B cell (primary cell): ENCODE measurements at regions not wholly inside any gene's neighbourhood (a gene's known extent, or its start where the extent isn't known, plus 50 kb on each side); places are given as distances from the start of the nearest gene placed in this dataset.

ENCODE experiments used
- ATAC-seq: fragments of 200-7000 bp; cut with Tn5 transposase; one replicate; pipeline ENCODE4 v1.10.0; 2021; ENCODE audit warnings: low read depth, mild to moderate bottlenecking, moderate number of reproducible peaks, moderate library complexity
- CTCF ChIA-PET: fragments of 350-600 bp; sonication (Branson Sonifier 250); formaldehyde crosslinking; loops from one replicate; lab custom pipeline; 2021; ENCODE audit warnings: antibody characterized with exemption, inconsistent platforms; lab: Charles Lee
- POLR2A ChIA-PET: fragments of 350-600 bp; sonication (Branson Sonifier 250); formaldehyde crosslinking; loops from one replicate; lab custom pipeline; 2021; ENCODE audit warnings: antibody characterized with exemption; lab: Charles Lee
- DNase-seq: peaks from one replicate; pipeline ENCODE4 v3.0.0; 2013
- H2AFZ ChIP-seq: 2 replicates; pipeline ENCODE4 v1.6.1; 2012; ENCODE audit warnings: mild to moderate bottlenecking, low read depth, low read length; ENCODE audit not compliant: insufficient read depth, poor library complexity, severe bottlenecking
- H3K27ac ChIP-seq, 2 donors: 1 replicate in 1 of 2; 2 replicates in 1 of 2; pipeline ENCODE4 v1.5.1; 2012 to 2013; ENCODE audit warnings: low read length in 2 of 2, mild to moderate bottlenecking in 2 of 2, moderate library complexity in 1 of 2
- H3K27me3 ChIP-seq, 4 experiments: fragments of 200-600 bp in 1 of 4; sonication (generic) in 1 of 4; replicated peaks in 1 of 4; 1 replicate in 2 of 4; 2 replicates in 2 of 4; pipeline versions ENCODE4 v1.6.1 to v1.7.0; 2013 to 2016; ENCODE audit warnings: low read length in 3 of 4, mild to moderate bottlenecking in 2 of 4, mixed read lengths in 1 of 4, moderate library complexity in 1 of 4; ENCODE audit not compliant: insufficient read depth in 4 of 4, control insufficient read depth in 3 of 4; ENCODE audit errors: control extremely low read depth in 1 of 4
- H3K36me3 ChIP-seq, 2 experiments: replicated peaks in 1 of 2; 1 replicate in 1 of 2; 2 replicates in 1 of 2; pipeline versions ENCODE4 v1.6.1 to v1.7.1; 2013; ENCODE audit warnings: low read length in 1 of 2; ENCODE audit not compliant: insufficient read depth in 2 of 2, control insufficient read depth in 1 of 2; ENCODE audit errors: control extremely low read depth in 1 of 2, extremely low read depth in 1 of 2
- H3K4me1 ChIP-seq, 2 donors: fragments of 200-600 bp in 1 of 2; sonication (generic) in 1 of 2; 1 replicate in 1 of 2; 2 replicates in 1 of 2; pipeline versions ENCODE4 v1.5.1 to v1.6.1; 2013 to 2017; ENCODE audit warnings: low read length in 2 of 2; ENCODE audit not compliant: control insufficient read depth in 2 of 2, insufficient read depth in 2 of 2
- H3K4me2 ChIP-seq: replicated peaks from 2 replicates; pipeline ENCODE3; 2012; ENCODE audit warnings: mild to moderate bottlenecking, low read depth, low read length; ENCODE audit not compliant: poor library complexity, severe bottlenecking
- H3K4me3 ChIP-seq, 5 experiments: fragments of 200-600 bp in 1 of 5; sonication (generic) in 1 of 5; 1 replicate in 3 of 5; 2 replicates in 2 of 5; pipeline versions ENCODE4 v1.5.1 to v1.7.0; 2011 to 2016; ENCODE audit warnings: low read length in 4 of 5, mild to moderate bottlenecking in 4 of 5, low read depth in 2 of 5, control low read depth in 1 of 5, moderate library complexity in 1 of 5; ENCODE audit not compliant: insufficient read depth in 1 of 5; ENCODE audit errors: control extremely low read depth in 1 of 5, extremely low read depth in 1 of 5
- H3K79me2 ChIP-seq: fragments of 200-600 bp; sonication (generic); one replicate; pipeline ENCODE4 v1.6.0; 2016; ENCODE audit warnings: low read length; ENCODE audit not compliant: control insufficient read depth, insufficient read depth
- H3K9ac ChIP-seq: fragments of 200-600 bp; sonication (generic); 2 replicates; pipeline ENCODE4 v1.6.1; 2017; ENCODE audit warnings: mild to moderate bottlenecking, low read length, moderate library complexity
- H3K9me3 ChIP-seq, 3 donors: one replicate each; pipeline versions ENCODE4 v1.6.1 to v1.7.1; 2013; ENCODE audit warnings: low read length in 2 of 3; ENCODE audit not compliant: control insufficient read depth in 2 of 3, insufficient read depth in 1 of 3; ENCODE audit errors: control extremely low read depth in 1 of 3
- H4K20me1 ChIP-seq: 2 replicates; pipeline ENCODE4 v1.6.0; 2012; ENCODE audit warnings: mild to moderate bottlenecking, low read length; ENCODE audit not compliant: insufficient read depth, control insufficient read depth, poor library complexity, severe bottlenecking
- H3K27ac Mint-ChIP-seq: one replicate; pipeline ENCODE4 v1.8.0; 2021; ENCODE audit warnings: mixed read lengths
- H3K27me3 Mint-ChIP-seq: one replicate; pipeline ENCODE4 v1.8.0; 2021; ENCODE audit warnings: mixed read lengths
- H3K4me1 Mint-ChIP-seq: one replicate; pipeline ENCODE4 v1.8.0; 2021; ENCODE audit warnings: mixed read lengths
- H3K4me3 Mint-ChIP-seq: one replicate; pipeline ENCODE4 v1.8.0; 2021; ENCODE audit warnings: mixed read lengths
- H3K9me3 Mint-ChIP-seq: one replicate; pipeline ENCODE4 v1.8.0; 2022; ENCODE audit warnings: mixed read lengths; ENCODE audit not compliant: insufficient read depth
- CTCF ChIP-seq: fragments of 200-600 bp; IDR thresholded peaks from one replicate; pipeline ENCODE4 v1.8.0; 2022; ENCODE audit warnings: antibody characterized with exemption, mild to moderate bottlenecking
- EZH2 ChIP-seq: IDR thresholded peaks from 2 replicates; pipeline ENCODE4 v1.6.1; 2012; ENCODE audit warnings: borderline replicate concordance, low read depth, mild to moderate bottlenecking, moderate library complexity, low read length; ENCODE audit not compliant: insufficient read depth, poor library complexity, severe bottlenecking
- WGBS: methylation state at CpG from one replicate; pipeline ENCODE4 v1.1.5; 2013; ENCODE audit warnings: missing lambda C conversion rate; ENCODE audit not compliant: insufficient coverage; 5-methylcytosine and 5-hydroxymethylcytosine counted together
- intact Hi-C: fragments of 100-400 bp; cut with micrococcal nuclease; formaldehyde crosslinking; loops from one replicate; pipeline ENCODE4 v1.10.0; 2022

GRCh38 chrX:137290011-137290410, 256.2 kb upstream of the GPR101 start:
- Histone ChIP-seq H4K20me1 (no peaks in the 10 kb centered on the region), H3K36me3 (no peaks in the 10 kb centered on the region), H3K27me3 (no peaks in the 10 kb centered on the region), H3K4me2 (no peak overlapping the region), H3K79me2 (no peaks in the 10 kb centered on the region), H3K4me1 (no peaks in the 10 kb centered on the region), H3K4me3 (no peak overlapping the region), H3K27ac (no peak overlapping the region), H3K9me3 (no peaks in the 10 kb centered on the region), H3K9ac (no peak overlapping the region), H2AFZ (no peak overlapping the region)
- ATAC-seq, result no peak
- ChIA-PET POLR2A (no interaction called here), CTCF (no interaction called here)
- Mint-ChIP-seq H3K4me3 (no peak overlapping the region), H3K4me1 (no peaks in the 10 kb centered on the region), H3K9me3 (no peaks in the 10 kb centered on the region), H3K27me3 (no peaks in the 10 kb centered on the region), H3K27ac (no peak overlapping the region)
- 86% methylated on average over 1 of the region's 3 CpGs for WGBS
- DNase-seq, result no peak
- intact Hi-C loops, result no loop called here
- no peak for TF ChIP-seq EZH2
- no peak for TF ChIP-seq CTCF

GRCh38 chrX:137287191-137287590, 253.4 kb upstream of the GPR101 start:
- Histone ChIP-seq H2AFZ (no peak overlapping the region), H3K4me2 (no peak overlapping the region), H3K79me2 (no peaks in the 10 kb centered on the region), H3K4me1 (no peaks in the 10 kb centered on the region), H4K20me1 (no peaks in the 10 kb centered on the region), H3K9ac (no peak overlapping the region), H3K27ac (no peak overlapping the region), H3K4me3 (no peak overlapping the region), H3K36me3 (no peaks in the 10 kb centered on the region), H3K9me3 (no peaks in the 10 kb centered on the region), H3K27me3 (no peaks in the 10 kb centered on the region)
- ChIA-PET POLR2A (no interaction called here), CTCF (no interaction called here)
- no CpG with 5 or more reads among the region's 3 CpGs for WGBS
- Mint-ChIP-seq H3K27ac (no peak overlapping the region), H3K4me1 (no peaks in the 10 kb centered on the region), H3K9me3 (no peaks in the 10 kb centered on the region), H3K27me3 (no peaks in the 10 kb centered on the region), H3K4me3 (no peak overlapping the region)
- intact Hi-C loops, result no loop called here
- DNase-seq (no peak), ATAC-seq (no peak)
- TF ChIP-seq EZH2 (no peak), CTCF (no peak)
